GM21447 (cell line): ENCODE measurements at regions not wholly inside any gene's neighbourhood (a gene's known extent, or its start where the extent isn't known, plus 50 kb on each side); places are given as distances from the start of the nearest gene placed in this dataset.

Experiments used
- ATAC-seq: cut with Tn5 transposase; IDR thresholded peaks from one replicate; pipeline ENCODE4 v1.9.1; 2021; ENCODE audit not compliant: unreplicated experiment

DNA sequence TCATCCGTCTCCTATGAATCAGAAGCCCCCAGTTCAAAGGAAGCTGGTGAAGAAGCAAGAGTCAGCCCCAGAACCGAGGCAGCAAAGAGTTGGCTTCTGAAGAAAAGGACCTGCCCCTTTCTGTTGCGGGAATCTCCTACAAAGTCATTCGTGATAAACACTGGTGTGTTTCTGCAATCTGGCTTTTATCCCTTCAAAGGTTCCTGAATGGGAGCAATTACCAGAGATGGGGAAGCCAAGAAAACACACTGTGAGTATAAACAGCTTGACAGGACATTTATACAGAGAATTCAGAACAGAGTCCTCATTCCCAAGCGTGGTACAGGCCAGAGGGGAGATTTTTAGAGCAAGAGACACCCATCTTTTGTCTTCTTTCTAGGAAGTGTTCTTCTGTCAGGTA, 226.8 kb upstream of the LNX1 start:
- ATAC-seq: no peak

DNA sequence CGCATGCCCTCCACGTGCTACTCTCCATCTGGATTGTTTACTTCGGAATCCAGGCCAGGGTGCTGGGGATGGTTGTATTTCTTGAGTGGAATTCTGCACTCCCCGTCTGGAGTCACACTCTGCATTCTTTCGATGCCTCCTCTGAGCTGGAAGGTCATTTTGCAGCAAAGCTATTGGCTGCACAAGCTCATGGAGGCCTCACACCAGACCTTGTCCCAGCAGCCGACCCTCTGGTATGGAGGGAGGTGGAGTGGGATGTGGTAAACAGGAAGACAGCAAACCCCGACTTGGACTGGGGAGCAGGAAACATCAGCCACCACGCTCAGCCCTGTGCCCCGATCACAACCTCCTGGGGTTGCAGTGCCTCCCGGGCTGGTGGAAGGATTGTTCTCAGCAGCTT, 225.3 kb upstream of the LNX1 start:
- no peak for ATAC-seq

DNA sequence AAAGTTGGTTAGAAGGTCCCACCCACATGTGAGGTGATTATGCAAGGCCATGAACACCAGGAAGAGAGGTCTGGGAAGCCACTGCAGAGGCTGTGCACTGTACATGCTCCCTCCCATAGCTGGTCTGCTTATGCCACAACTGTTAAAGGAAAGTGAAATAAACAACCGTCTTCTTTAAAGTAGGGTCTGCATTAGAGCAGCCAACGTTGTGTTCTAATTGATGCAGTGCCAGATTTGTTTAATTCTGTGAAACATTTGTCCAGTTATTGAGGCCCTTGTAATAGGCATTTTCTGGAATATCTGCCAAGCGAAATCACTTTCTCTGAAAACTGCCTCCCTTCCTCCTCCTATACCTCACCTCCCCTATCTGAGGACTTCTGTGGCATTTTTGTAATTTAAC, 224.0 kb upstream of the LNX1 start:
- ATAC-seq: no peak

DNA sequence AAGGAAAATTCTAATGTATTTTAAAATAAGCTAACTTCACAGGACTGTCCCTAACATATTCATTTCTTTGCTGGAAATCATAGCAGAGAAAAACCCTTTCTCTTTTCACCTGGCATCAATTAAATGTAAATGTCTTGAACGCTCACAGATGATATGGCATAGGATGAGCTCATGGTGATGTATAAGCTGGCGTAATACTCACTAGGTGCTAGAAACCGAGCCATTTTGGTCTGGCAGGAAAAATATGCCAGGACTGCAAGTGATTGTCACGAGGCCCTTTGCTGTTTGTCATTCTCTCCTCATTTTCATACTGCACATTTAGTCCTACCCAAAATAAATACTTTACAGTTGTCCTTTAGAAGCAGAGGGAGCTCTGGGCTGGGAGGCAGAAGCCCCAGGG, 222.7 kb upstream of the LNX1 start:
- no peak for ATAC-seq

DNA sequence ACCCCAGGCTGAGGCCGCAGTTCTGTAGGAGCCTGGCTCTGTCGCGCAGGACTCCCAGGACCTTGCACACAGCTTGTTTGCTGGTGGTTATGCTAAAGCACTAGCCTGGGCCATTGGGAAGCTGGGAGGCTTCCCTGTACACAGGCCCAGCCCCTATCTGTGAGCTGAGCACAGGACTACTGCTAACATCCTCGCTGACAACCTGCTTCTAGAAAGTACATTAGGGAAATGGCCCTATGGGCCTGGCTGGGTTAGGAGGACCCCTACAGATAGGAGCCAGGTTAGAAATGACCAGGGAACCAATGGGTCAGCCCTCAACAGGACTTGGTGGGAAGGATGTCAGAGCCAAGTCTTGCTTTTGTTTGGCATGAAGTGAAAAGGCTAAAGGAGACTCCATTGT, 219.4 kb upstream of the LNX1 start:
- ATAC-seq: no peak

DNA sequence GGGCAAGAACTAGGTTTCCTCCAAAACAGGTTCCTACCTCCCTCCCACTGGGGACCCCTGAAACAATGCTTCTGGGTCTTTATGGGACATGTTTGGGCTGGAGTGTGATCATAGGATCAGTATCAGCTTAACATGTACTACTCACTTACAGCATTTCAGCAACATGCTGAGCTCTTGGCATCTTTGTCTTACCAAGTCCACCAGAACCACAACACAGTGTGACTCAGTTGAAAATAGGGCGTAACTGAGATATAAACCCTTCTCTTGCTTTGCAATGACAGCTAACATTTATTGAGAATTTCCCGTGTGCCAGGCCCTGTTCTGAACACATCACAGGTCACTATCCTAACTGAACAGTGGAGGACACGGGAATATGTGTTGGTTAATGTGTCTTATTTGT, 218.5 kb upstream of the LNX1 start:
- ATAC-seq: no peak

DNA sequence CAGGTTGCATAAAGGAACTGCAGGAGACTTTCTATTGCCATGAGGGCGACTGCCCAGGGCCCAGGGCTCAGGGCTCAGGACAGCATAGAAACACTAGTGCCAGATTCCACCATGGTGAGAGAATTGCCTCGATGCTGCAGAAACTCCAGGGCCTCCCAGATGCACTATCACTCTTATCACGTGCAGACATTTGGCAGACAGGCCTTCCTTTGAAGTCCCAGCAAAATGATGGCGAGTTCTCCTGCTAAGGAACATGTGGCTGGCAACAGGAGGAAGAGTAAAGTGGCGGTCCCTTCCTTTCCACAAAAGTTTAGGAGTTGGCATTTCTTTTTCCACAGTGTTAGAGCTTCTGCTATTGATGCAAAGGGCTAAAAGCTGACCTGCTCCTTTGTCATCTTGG, 214.0 kb upstream of the LNX1 start:
- ATAC-seq: no peak

DNA sequence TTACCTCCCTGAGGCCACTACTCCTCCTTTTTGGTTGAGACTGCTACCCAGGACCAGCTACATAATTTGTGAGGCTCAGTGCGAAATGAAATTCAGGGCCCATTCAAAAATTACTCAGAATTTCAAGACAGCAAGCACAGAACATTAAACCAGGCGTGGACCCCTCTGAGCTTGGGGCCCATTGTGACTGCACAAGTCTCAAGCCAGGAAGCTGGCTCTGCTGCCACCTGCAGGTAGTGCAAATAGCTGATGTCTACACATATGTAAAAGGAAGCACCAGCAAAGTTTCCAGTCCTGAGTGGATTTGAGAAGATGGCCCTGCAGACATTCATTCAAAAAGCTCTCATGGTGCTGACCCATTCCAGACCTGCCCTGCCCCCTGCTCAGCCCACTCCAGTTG, 213.4 kb upstream of the LNX1 start:
- no peak for ATAC-seq

DNA sequence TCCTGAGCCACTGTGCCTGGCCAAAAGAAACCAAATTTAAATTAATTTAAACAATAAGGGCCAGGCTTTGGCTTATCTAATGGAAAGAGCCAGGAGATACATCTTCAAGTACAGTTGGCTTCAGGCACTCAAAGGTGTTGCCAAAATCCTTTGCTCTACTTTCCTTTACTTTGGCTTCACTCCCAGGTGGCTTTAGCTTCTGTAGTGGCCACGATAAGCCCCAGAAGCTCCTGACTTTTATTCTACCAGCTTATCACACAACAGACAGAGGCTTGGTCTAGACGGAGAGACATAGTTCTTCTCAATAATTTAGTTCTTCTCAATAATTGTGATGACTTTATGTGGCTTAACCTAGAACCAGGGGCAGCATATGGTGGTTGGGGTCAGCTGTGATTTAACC, 211.2 kb upstream of the LNX1 start:
- no peak for ATAC-seq

DNA sequence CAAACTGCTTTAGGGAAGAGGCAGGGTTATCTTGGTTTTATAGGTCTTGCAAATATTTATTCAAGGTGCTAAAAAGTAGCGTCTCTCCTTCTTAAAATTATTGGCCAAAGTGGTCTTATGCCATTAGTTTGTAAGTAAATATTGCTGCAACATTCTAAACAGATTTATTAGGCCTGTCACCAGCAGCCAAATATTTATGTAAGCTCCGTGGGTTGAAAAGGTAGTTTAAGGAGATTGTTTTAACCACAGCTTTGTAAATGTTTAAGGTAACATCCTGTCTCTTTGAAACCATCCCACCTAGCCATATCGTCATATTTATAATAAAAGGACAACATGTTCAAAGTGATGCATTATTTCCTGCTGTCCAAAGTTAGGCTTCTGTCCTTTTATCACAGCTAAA, 210.1 kb upstream of the LNX1 start:
- ATAC-seq: no peak

DNA sequence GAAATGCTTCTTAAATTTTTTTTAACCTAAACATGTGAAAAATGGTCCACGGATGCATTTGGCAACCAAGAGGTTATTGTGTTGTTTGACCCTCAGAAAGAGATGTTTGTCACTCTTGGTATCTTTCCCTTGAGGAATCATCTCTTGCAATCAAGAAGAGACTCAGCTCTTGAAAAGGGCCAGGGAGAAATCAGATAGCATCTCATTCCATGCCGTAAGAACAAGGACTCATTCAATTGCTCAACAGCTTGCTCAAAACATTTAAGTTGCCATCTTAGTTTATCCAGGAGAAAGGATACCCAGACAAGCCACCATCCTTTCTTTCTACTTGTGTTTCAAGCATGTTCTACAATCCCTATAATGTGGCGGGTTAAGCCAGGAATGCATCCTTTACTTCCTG, 209.5 kb upstream of the LNX1 start:
- ATAC-seq: no peak

DNA sequence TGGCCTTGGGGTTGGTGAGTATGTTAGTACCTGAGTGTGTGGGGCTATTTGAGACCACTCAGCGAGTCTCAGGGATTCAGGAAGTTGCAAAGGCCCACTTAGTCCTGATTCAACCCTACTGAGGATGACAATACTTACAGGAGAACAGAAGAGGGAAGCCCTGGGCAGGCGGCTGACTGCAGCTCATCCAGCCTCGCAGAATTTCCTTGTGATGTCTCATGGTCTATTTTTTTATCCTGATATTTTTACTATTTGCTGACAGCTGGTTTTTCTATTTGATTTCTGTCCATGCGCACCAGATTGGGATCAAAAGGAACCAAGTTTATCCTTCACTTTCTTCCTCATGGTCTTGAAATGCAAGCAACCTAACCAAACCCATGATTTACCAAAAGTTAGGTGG, 201.8 kb upstream of the LNX1 start:
- no peak for ATAC-seq

DNA sequence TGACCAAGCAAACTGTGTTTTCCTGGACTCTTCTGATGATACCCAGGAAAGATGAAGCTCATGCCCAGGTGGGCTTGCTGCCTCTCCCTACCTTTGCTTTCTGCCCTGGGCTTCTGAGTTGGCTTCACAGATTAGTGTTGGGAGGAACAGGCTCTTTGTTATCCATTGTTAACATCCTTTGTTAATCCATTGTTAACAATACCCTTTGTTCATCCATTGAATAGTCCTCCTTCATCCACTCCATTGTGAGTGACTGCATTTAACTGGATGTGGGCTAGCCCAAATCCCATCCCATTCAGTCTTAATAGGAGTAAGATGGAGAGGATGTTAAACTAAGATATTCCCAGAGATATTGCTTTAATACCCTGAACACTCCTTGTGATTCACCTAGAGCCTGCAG, 199.0 kb upstream of the LNX1 start:
- ATAC-seq: no peak

DNA sequence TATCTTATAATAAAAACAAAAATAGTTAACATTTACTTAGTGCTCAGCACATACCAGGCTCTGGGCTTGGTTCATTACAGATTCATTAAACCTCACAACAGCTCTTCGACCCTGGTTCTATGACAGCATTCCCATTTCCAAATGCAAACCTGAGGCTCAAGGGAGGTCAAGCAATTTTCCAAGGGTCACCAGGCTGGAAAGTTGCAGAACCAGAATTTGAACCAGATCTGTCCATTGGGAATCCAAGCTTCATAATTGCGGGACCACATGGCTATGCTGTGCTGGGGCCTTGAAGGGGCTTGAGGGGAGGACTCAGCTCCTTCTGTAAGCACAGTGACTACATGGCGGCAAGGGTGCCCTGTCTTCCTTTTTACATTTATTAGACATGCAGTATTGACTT, 197.3 kb upstream of the LNX1 start:
- ATAC-seq: no peak

DNA sequence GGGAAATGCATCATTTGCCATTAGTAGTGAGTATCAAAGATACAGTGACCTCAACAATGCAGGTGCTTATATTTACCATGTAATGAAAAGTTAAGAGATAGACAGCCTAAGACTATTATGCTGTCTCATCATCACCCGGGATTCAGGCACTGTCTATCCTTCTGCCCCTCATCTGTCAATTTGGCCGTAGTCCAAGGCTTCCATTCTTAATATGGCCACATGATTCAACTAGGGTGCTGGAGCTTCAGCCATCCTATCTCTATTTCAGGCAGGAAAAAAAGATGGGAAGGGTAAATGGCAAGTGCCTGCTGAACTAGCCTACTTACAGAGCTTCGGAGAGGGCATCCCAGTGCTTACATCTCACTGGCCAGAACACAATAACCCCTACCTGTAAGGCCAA, 196.7 kb upstream of the LNX1 start:
- ATAC-seq: no peak

DNA sequence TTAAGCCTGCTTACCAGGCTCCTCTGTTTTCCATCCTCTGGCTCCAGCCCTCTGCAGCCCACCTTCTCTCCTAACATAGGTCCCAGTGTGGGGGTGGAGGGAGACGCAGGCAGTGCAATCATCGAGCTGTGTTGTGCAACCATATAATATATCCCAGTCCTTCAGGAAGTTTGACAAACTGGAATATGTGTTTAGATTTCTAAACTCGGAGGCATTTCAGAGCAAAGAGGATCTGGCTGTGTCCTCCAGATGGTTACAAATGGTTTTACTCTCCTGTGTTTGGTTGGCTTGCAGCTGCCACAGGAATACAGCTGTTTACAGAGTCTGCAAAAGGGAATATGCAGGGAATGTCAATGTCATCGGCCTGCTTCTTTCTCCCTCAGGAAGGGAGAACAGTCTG, 195.3 kb upstream of the LNX1 start:
- no peak for ATAC-seq

DNA sequence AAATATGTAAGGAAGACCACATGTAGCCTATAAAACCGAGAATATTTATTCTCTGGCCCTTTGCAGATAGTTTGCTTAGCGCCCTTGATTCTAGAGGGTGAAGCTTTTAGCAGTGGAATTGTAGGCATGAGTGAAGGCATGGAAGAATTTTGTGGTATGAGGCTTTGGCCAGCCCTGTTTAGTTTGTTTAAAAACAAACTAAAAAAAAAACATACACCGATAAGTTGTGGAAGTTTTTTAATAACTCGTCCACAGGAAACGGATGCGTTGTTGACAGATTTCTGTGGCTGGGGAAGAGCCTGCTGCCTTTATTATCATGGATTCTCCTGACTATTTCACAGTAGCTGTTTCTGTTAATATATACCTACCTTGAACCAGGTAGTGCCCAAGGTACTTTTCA, 194.7 kb upstream of the LNX1 start:
- ATAC-seq: no peak

DNA sequence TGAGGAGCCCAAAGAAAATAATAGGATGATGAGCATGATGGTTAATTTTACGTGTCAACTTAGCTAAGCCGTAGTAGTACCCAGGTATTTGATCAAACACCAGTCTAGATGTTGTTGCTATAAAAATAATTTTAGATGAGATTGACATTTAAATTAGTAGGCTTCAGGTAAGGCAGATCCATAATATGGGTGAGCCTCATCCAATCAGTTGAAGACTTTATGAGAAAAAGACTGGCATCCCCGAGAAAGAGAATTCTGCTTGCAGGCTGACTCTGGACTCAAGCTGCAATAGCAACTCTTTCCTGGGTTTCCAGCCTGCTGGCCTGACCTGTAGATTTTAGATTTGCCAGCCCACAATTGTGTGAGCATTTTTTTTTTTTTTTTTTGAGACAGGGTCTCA, 192.8 kb upstream of the LNX1 start:
- ATAC-seq: no peak

DNA sequence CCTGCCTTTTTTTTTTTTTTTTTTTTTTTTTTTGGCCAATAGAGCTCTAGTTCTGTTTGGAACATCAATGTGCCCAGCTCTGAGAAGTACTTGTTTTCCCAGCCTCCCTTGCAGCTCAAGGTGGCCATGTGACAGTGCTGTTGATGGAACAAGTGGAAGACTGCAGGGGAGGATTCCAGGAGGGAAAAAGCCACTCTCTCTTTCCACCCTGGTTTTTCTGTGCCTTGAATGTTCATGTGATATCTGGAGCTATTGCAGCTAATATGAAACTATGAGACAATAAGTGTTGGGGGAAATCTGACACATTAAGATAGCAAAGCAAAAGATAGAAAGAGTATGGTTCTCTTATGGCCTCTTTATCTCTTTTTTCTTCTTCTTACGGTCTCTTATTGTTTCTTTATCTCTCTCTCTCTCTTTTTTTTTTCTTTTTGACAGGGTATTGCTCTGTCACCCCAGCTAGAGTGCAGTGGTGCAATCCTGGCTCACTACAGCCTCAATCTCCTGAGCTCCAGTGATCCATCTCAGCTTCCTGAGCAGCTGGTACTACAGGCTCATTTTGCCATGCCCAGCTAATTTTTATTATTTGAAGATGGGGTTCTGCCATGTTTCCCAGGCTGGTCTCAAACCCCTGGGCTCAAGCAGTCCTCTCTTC, 192.0 kb upstream of the LNX1 start:
- no peak for ATAC-seq

DNA sequence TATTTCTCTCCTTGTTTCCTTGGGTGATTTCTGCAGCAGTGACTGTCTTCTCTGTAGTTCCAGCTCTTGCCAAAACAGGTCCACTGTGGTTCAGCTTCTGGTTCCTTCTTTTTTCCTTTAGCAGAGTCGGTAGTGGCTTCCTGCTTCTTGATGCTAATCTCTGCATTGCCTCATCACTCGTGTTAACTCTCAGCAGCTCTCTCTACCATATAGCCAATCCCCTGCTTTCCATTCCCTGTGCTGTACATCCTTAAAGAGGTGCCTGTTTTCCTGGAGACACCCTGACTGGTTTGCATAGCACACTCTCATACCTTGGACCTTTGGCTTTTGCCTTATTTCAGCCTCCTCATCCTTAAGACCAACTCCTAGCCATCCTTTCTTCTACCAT, 191.2 kb upstream of the LNX1 start:
- no peak for ATAC-seq

DNA sequence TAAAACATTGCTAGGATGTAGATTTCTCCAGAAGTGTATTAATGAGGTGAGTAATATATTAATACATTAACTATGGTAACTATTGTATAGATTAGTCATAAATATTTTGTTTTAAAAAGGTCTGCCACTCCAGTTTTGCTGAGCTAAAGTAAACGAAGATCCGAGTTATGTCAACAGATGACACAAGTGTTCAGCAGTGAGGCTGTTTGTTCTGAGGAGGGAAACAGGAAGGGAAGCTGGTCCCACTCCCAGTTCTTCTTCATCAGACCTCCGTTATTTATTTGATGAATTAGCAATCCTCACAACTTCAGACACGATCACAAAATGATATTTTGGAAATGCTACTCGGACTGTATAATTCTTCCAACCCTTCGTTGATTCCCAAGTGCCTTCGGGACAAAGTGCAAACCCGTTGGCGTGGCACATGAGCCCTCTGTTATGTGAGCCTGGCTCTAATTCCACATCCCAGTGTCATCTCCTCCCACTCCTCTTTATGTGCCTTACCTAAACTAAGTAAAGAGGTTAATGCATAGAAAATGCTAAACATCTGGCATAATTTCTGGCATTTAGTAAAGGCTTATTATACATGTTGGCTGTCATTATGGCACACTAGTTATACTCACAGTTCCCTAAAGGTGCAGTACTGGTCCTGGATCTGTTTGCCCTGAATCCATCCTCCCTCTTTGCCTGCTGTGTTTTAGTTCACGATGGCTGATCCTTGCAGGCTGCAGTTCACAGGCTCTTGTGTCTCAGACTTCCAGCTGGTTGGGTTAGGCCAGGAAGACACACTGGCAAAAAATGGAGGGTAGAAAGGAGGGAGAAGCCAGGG, 190.6 kb upstream of the LNX1 start:
- no peak for ATAC-seq

DNA sequence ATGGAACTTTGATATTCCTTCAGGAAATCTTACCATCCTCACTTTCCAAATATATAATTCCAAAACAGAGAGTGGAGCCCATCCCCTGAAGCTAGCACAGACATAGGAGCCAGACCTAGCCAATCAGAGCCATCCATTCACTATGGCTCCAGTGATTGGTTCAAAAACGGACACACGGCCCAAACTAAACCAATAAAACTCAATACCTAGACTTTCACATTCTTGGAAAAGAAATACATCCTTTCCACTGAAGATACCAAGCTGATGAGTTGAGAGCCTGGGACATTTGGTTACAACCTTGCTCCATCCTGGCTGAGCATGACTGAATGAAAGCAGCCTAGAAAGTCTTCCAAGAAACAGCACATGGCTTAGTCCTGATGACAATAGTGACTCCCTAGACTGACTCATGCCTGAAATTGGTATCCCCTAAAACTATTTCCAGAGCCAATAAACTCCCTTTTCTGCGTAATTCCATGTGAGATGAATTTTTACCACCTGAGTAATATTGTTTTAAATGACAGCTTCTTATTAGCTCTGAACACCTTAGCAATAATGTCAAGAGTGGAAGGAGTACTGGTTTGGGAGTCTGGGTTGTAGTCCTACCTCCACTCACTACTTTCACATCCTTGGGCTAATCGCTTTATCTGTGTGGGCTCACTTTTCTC, 189.6 kb upstream of the LNX1 start:
- no peak for ATAC-seq
